HG02623 (cell line): ENCODE measurements at regions not wholly inside any gene's neighbourhood (a gene's known extent, or its start where the extent isn't known, plus 50 kb on each side); places are given as distances from the start of the nearest gene placed in this dataset.

Source experiments
- ATAC-seq: cut with Tn5 transposase; IDR thresholded peaks from one replicate; pipeline ENCODE4 v1.9.1; 2021; ENCODE audit warnings: moderate library complexity; ENCODE audit not compliant: unreplicated experiment

GRCh38 chr5:56289602-56289987 lies 56.5 kb upstream of the ANKRD55 start:
- no peak for ATAC-seq

GRCh38 chr5:56288873-56289601 lies 55.9 kb upstream of the ANKRD55 start:
- ATAC-seq: no peak

DNA sequence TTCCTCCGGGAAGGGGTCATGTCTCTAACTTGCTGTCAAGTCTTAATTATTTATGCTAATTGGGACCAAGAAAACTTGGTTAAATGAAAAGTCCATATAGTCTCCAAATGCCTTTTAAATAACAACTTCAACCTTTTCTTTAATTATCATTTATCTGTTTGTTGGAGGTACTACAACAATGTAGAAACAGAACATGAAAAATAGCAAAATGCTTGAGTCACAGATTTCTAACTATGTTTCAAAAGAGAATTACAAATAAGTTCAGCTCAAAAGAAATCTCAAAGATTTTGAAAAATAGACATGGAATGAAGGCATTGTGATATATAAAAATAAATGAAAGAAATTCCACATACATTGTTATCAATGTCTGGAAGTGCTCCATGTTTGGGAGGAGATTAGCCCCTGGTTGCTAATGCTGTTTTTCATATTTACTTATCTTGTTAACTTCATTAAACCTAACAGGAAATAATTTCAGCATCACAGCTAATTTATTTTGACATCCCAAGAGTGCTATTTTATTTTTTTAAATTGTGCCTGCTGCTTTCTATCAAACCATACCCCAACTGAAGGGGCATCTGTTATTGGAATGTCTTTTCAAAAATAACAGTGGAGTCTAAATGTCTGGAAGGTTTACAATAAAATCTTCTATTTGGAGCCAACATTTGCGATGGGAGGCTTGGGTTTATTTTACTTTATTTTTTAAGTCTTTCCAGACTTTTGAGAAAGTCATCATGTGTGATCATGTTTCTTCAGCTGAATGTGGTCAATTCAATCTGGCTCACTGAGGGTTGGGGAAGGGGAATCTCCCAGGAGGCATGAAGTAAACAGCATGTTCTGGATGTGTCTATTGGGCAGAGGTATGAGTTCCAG lies 53.1 kb upstream of the ANKRD55 start:
- no peak for ATAC-seq

DNA sequence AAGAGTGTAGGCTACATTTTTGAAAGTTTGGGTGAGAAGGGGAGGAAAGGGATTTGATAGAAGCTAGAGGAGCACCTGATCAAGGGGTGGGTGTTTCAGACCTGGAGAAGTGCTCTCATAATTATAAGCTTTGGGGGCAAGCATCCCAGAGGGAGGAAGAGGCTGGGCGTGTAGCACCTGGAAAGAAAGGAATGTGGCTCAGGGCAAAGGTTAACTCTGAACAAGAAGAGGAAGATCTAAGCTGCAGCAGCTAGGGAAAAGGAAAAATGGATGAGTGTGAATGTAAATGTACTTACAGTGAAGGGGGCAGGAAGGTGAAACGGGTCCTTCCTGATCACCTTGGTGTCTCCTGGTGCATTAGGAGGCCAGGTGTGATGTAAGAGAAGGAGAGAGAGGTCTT lies 49.8 kb upstream of the ANKRD55 start:
- no peak for ATAC-seq
